SK-MEL-5 (cell line): ENCODE measurements at regions not wholly inside any gene's neighbourhood (a gene's known extent, or its start where the extent isn't known, plus 50 kb on each side); places are given as distances from the start of the nearest gene placed in this dataset.

Experiments used
- DNase-seq: peaks from one replicate; pipeline ENCODE4 v3.0.0-alpha.2; 2016; ENCODE audit warnings: low read depth, low spot score
- in situ Hi-C: cut with HindIII; loops from 2 replicates; pipeline ENCODE4 v1.10.0; 2016; ENCODE audit warnings: low sequenced_read_pairs, high pct_unique_total_duplicates, low pct_unique_long_range_greater_than_20kb

DNA sequence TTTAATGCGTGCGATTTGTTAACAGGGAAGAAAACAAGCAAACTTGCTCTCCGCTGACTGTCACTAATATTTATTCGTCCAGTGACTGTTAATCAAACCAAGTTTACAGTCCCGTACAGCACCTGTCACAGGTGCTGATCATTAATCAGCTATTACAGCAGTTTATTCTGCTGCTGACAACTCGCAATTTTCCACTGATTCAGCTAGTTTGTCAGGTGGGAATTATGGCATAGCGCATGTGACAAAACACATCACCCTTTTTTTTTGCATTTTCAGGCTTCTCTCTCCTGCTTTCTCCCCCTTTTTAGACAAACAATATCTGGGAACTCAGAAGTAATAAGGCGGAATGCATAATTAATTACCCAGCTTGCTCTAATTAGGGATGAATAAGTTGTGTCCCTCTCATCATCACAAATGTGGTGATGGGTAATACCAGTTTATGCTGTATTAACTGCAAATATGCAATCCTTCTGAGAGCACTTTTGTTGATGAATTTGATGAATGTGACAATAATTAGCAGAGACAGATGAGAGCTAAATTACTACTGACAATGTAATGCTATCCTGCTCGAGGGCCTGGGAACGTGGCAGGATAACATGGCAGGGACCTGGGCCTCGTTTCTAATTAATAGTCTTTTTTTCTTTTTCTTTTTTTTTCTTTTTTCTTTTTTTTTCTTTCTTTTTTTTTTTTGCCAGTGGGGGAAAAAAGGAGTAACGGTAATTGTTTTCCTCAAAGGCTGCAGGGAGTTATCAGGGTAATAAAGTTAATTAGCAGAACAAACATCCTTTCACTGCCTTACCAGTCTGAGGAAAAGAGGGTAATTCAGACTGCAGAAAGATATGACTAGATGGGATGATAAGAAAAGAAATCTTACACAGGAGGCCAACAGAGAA lies 150.3 kb upstream of the SOX2 start:
- in situ Hi-C loops: no loop called here

GRCh38 chr3:181558870-181559269 lies 152.9 kb upstream of the SOX2 start:
- no peak for DNase-seq
- in situ Hi-C loops: no loop called here

More for the DNA sequence above, 150.3 kb upstream of the SOX2 start:
- peak; percentile 10 for DNase-seq

DNA sequence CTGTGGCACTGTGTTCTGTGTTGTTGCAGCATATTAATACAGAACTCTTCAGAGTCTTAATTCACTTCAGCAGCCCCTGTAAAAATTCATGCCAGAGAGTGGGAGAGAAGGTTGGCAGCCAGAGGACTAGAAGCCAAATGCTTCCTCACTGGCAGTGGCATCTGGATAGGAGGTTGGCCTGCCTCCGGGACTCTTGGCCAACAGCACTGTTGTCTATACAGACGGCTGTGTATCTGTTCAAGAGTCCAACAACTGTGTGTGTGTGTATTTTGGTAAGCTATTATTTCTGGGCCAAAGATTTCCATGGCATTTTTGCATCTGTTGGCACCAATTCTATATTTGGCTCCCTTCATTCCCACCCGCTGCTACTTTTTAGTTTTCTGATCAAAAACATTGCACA lies 156.0 kb upstream of the SOX2 start:
- no peak for DNase-seq
- in situ Hi-C loops: no loop called here

DNA sequence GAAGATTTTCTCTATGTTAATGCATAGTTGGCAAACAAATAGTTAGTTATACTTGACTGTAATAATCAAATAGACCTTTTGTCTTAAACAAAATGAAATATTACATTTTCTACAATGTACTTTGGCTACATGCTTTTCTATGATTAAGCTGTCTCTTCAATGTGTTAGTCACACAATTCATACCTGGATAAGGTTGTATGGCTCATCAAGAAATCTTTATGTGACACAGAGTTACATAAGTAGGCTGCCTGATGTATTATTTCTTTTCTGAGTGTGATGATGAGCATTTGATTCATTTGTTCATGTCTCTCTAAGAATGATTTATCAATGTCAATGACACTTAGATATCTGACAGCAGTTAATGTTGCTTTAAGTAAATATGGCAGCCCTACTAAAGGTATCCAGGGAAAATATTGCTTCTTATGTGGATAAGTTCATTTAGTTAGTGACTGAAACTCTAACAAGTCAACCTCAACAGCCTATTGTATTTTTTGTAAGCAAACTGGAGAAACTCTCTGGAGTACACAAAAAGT lies 157.4 kb upstream of the SOX2 start:
- in situ Hi-C loops: no loop called here

DNA sequence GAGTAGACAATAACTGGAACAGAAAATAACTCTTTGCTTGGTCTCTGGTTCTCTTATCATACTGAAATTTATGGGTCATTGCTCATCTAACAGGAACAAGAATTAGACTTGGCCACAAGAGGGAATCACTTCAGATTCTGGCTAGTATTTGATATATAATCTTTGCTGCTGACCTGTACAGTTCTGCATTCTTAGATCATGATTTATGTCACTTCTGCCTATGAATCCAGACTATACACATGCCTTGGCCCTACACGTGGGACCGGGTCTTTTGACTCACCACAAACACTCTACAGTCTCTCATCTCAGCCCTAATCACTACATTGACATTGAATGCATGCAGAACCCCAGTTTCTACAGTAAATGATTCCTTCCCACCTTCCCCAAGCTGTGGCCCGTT lies 162.5 kb upstream of the SOX2 start:
- in situ Hi-C loops: no loop called here
- DNase-seq: peak; percentile 32

More for the DNA sequence above, 157.4 kb upstream of the SOX2 start:
- no peak for DNase-seq

GRCh38 chr3:181541414-181541813 lies 170.3 kb upstream of the SOX2 start:
- in situ Hi-C loops: no loop called here
- no peak for DNase-seq

DNA sequence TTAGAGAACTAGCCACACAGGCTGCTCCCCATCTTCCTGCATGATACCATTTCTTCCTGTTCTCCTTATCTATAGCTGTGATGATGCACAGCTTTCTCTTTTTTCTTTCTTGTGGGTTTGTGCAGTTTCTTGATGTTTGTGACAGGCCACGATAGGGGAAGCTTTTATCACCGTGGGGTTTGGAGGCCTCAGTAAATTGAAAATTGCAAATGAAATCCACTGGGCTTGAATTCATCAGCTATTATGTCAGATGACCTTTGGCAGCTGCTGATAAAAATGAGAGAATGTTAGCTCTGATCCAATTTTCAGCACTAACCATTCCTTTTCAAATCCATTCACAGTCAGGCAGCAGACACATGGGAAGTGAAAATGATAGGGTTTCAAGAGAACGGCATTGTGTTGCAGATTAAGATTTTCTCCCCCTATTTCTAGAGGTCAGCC lies 176.9 kb upstream of the SOX2 start:
- no peak for DNase-seq
- in situ Hi-C loops: no loop called here

DNA sequence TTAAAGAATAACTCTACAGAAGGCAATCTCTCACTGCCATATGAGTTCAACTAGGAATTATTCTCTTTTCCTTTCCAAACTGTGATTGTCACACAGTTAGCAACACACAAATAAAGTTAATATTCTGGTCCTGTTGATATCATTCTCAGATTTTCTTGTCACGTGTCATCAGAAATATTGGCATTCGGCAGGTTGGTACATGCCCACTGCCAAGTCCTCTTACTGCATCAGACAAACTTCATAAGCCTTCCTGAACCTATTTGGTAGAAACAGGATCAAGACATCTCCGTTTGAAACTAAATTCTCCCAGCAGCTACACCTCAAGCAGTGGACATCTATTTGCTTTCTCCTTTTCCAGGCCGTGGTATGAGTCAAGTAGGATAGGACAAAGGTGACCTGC lies 177.9 kb upstream of the SOX2 start:
- in situ Hi-C loops: no loop called here

DNA sequence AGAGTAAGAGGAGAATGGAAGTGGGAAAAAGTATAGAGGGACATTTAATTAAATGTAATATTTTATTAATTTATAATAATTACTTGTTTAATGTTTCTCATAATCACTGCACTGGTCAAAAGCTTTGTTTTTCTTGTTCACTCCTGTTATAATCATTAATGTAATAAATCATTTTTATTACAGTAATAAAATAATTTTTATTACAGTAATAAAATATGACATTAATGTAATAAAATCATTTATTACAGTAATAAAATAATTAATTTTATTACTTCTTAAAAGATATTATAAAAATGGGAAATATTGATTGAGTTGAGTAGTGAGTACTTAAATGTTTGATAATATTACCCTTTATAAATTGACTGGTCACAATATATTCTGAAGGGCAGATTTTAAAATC lies 181.1 kb upstream of the SOX2 start:
- in situ Hi-C loops: no loop called here

More for the DNA sequence above, 177.9 kb upstream of the SOX2 start:
- DNase-seq: no peak

DNA sequence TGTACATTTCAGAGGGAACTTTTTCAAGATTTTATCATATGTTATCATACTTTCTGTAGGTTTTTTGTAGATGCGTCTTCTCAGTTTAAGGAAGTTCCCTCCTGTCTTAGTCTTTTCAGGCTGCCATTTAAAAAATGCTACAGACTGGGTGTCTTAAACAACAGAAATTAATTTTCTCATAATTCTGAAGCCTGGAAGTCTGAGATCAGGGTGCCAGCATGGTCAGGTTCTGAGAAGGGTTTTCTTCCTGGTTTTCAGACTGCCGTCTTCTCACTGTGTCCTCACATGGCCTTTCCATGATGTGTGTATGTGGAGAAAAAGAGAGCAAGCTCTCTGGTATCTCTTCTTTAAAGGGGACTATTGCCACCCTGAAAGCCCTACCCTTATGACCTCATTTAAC lies 189.9 kb upstream of the SOX2 start:
- in situ Hi-C loops: no loop called here
- DNase-seq: no peak

More for the DNA sequence above, 181.1 kb upstream of the SOX2 start:
- DNase-seq: no peak

GRCh38 chr3:181518222-181518621 lies 193.5 kb upstream of the SOX2 start:
- in situ Hi-C loops: no loop called here
- no peak for DNase-seq

GRCh38 chr3:181512787-181513186 lies 198.9 kb upstream of the SOX2 start:
- in situ Hi-C loops: no loop called here
- no peak for DNase-seq

DNA sequence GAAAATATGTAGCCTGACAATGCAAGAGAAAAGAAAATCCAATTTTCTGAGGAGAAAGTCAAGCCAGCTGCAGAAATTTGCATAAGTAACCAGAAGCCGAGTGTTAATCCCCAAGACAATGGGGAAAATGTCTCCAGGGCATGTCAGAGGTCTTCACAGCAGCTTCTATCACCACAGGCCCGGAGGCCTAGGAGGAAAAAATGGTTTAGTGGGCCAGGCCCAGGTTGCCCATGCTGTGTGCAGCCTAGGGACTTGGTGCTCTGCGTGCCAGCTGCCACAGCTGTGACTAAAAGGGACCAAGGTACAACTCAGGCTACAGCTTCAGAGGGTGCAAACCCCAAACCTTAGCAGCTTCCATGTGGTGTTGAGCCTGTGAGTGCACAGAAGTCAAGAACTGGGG lies 201.2 kb upstream of the SOX2 start:
- DNase-seq: no peak
- in situ Hi-C loops: no loop called here

DNA sequence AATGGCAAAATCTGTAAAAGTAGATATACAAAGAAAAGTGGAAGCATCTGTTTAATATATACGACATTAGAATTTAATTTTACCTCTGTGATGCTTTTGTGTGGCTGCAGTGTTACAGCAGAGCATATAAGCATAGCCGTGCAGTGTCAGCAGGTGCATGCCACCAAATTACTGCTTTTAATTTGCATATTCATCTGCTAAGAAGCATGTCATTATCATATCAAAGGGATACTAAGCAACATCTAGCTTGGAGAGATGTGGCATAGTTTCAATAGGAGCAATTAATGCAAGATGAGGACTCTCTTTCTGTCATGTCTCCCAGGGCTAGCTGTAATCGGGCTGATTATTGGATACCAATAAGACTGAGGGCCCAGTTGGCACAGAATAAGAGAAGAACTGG lies 214.4 kb upstream of the SOX2 start:
- in situ Hi-C loops: no loop called here
- DNase-seq: no peak

GRCh38 chr3:181493423-181493822 lies 218.3 kb upstream of the SOX2 start:
- DNase-seq: no peak
- in situ Hi-C loops: no loop called here

DNA sequence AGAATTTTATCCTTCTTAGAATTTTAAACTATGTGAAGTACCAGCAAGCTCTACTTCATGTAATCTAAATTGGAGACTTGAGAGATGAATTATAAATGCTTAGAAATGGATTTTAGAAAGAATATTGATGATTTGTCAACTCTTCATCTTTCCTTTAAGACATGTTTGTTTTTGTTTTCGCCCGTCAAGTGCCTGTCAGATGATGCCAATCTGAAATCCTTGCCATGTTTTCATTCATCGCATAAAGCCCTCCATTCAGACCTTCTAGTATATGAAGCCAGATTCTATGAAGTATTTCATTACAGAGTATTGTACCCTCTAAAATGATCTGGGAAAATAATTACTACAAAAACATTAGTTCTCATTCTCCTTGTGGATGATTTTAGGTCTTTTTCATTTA lies 223.2 kb upstream of the SOX2 start:
- peak; percentile 68 for DNase-seq
- in situ Hi-C loops: no loop called here

GRCh38 chr3:181487236-181487978 lies 224.3 kb upstream of the SOX2 start:
- no peak for DNase-seq
- in situ Hi-C loops: no loop called here

GRCh38 chr3:181486141-181486885 lies 225.4 kb upstream of the SOX2 start:
- in situ Hi-C loops: no loop called here
- no peak for DNase-seq
